ENCODE measurements at regions not wholly inside any gene's neighbourhood (a gene's known extent, or its start where the extent isn't known, plus 50 kb on each side); places are given as distances from the start of the nearest gene placed in this dataset.

GRCh38 chr2:240212425-240213225 is 72.2 kb upstream of the OTOS start:
- Histone ChIP-seq H3K4me1 (no peaks in the 10 kb centered on the region), H3K4me3 (no peak overlapping the region), H3K27me3 (no peaks in the 10 kb centered on the region), H3K36me3 (no peaks in the 10 kb centered on the region), H3K9me3 (no peaks in the 10 kb centered on the region), H3K27ac (no peak overlapping the region)
- TF ChIP-seq POLR2AphosphoS5 (IDR thresholded peaks at IDR 0.05; ENCODE audit: insufficient read depth in 1 of 2, low read depth in 1 of 2) (no peak), POLR2A (IDR thresholded peaks at IDR 0.05) (no peak)
- TF ChIP-seq, protein P1, sequence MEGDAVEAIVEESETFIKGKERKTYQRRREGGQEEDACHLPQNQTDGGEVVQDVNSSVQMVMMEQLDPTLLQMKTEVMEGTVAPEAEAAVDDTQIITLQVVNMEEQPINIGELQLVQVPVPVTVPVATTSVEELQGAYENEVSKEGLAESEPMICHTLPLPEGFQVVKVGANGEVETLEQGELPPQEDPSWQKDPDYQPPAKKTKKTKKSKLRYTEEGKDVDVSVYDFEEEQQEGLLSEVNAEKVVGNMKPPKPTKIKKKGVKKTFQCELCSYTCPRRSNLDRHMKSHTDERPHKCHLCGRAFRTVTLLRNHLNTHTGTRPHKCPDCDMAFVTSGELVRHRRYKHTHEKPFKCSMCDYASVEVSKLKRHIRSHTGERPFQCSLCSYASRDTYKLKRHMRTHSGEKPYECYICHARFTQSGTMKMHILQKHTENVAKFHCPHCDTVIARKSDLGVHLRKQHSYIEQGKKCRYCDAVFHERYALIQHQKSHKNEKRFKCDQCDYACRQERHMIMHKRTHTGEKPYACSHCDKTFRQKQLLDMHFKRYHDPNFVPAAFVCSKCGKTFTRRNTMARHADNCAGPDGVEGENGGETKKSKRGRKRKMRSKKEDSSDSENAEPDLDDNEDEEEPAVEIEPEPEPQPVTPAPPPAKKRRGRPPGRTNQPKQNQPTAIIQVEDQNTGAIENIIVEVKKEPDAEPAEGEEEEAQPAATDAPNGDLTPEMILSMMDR (IDR thresholded peaks at IDR 0.05) = no peak
- intact Hi-C loops (cut with DNase I) = no loop called here
- DNase-seq (ENCODE audit: extremely low spot score in 2 of 2) = no peak

DNA sequence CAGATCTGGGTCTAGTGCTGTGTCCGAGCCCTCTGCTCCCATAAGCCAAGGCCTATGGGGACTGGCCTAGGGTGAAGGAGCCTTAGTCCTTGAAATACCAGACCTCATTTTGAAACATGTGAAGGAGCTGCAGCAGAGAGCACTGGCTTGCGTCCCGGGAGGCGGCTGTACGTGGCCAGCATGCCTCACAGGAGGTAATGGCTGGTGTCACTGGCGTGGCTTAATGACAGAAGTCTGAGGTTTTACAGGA is 72.7 kb upstream of the OTOS start:
- no peak for DNase-seq (ENCODE audit: extremely low spot score in 2 of 2)
- TF ChIP-seq POLR2AphosphoS5 (IDR thresholded peaks at IDR 0.05; ENCODE audit: insufficient read depth in 1 of 2, low read depth in 1 of 2) = no peak
- TF ChIP-seq POLR2A (IDR thresholded peaks at IDR 0.05) = no peak
- TF ChIP-seq, protein P1 (IDR thresholded peaks at IDR 0.05) = no peak
- H3K4me1 ChIP-seq = no peaks in the 10 kb centered on the region
- no peaks in the 10 kb centered on the region for H3K9me3 ChIP-seq
- intact Hi-C loops (cut with DNase I) = no loop called here
- no peak overlapping the region for H3K27ac ChIP-seq
- H3K36me3 ChIP-seq = no peaks in the 10 kb centered on the region
- H3K27me3 ChIP-seq = no peaks in the 10 kb centered on the region
- no peak overlapping the region for H3K4me3 ChIP-seq

DNA sequence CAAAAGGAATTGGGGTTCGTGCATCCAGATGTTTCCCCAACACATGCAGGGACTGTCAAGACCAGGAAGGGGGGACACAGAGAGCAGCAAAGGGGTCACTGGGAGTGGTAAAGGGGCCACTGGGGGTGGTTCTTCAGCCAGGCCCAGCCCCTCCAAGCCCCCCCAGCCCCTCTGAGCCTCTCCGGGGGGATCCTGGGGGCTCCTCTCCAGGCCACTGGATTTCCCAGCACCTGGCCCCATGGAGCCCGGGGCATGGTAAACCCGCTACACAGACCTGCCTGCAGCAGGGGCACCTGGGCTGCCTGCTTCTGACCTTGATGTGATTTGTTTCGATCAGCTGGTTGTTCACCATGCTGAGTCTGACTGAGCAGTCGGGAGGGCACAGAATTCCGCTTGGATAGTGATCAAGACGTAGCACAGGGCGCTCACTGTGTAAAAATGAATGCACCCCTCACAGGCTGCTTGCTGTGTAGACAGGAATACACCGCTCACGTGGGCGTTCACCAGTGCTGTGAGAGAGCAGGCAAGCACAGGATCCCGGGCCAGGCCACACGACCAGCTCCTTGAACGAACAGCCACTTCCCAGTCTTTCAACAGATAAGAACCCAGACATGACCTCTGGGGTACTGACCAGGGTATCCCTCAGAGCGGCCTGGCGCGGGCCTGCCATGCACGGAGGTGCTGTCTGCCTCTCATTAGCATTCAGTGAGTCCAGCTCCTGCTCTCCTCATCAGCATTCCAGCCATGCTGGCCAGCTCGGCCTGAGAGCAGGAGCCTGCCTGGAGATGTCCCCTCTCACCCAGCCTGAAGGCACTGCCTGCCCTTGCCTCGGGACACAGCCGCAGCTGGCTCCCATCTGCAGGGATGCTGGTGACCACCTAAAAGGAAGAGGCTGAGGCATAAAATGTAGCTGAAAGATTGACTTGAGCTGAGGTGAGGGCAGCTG is 73.3 kb upstream of the OTOS start:
- Histone ChIP-seq H3K4me3 (no peak overlapping the region), H3K36me3 (no peaks in the 10 kb centered on the region), H3K27ac (no peak overlapping the region), H3K27me3 (no peaks in the 10 kb centered on the region), H3K9me3 (no peaks in the 10 kb centered on the region), H3K4me1 (no peaks in the 10 kb centered on the region)
- DNase-seq (ENCODE audit: extremely low spot score in 2 of 2) = no peak
- intact Hi-C loops (cut with DNase I) = no loop called here
- TF ChIP-seq POLR2AphosphoS5 (IDR thresholded peaks at IDR 0.05; ENCODE audit: insufficient read depth in 1 of 2, low read depth in 1 of 2) = no peak
- TF ChIP-seq, protein P1 (IDR thresholded peaks at IDR 0.05) = no peak

- TF ChIP-seq, protein P1 (IDR thresholded peaks at IDR 0.05) = no peak
- TF ChIP-seq POLR2AphosphoS5 (IDR thresholded peaks at IDR 0.05; ENCODE audit: insufficient read depth in 1 of 2, low read depth in 1 of 2) (no peak), POLR2A (IDR thresholded peaks at IDR 0.05) (no peak)
- intact Hi-C loops (cut with DNase I) = no loop called here
- Histone ChIP-seq H3K36me3 (no peaks in the 10 kb centered on the region), H3K27me3 (no peaks in the 10 kb centered on the region), H3K4me1 (no peaks in the 10 kb centered on the region), H3K27ac (no peak overlapping the region), H3K9me3 (no peaks in the 10 kb centered on the region), H3K4me3 (no peak overlapping the region)
- DNase-seq (ENCODE audit: extremely low spot score in 2 of 2) = no peak
These were observed 74.6 kb upstream of the OTOS start for GRCh38 chr2:240214790-240215675.
